ENCODE measurements at regions not wholly inside any gene's neighbourhood (a gene's known extent, or its start where the extent isn't known, plus 50 kb on each side); places are given as distances from the start of the nearest gene placed in this dataset.
A peak's percentile ranks its signal among the peaks of the same experiment; 100 is the strongest.
"Not testable (repeated sequence)": the region's sequence is repeated elsewhere in the genome, so short reads cannot be mapped to it uniquely, and the experiment has no call there.

GRCh38 chr5:63180190-63180589 lies 601.6 kb downstream of the LRRC70 start:
- DNase-seq, result not testable (repeated sequence)

- no peak for DNase-seq
Measured at GRCh38 chr5:63175850-63176249, 597.2 kb downstream of the LRRC70 start.

- no peak for DNase-seq
Measured at GRCh38 chr5:63170486-63170885, 591.9 kb downstream of the LRRC70 start.

DNA sequence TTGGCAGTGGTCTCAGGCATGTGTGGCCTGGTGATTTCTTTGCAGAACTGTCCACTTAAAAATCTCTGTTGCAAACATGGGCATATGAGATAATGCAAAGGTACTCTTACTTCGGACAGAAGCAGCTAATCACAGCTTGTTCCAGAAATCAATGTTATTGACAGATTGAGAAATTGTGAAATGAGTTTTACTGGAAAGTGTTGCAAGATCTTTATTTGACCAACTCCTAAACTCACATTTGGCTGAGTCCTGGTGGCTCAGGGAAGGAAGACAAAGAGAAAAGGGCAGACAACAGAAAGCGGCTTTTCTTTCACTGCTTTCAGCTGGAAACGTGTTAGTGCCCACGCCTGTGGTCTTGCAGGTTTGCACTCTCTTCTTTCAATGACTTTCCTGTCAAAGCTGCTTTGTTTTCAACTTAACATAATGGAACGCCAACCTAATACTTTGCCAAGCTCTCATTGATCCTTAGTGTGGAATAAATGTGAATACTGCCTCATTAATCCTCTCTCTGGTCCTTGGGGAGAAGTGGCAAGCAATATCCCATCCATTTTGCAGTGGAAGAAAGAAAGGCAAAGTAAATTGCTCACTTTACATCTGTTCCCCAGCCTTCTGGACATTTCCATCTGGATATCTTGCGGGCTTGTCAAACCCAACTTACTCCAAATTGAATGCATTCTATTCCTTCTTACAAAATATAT lies 586.4 kb downstream of the LRRC70 start:
- DNase-seq, result no peak

- no peak for DNase-seq
Measured at GRCh38 chr5:63164339-63164738, 585.7 kb downstream of the LRRC70 start.

DNA sequence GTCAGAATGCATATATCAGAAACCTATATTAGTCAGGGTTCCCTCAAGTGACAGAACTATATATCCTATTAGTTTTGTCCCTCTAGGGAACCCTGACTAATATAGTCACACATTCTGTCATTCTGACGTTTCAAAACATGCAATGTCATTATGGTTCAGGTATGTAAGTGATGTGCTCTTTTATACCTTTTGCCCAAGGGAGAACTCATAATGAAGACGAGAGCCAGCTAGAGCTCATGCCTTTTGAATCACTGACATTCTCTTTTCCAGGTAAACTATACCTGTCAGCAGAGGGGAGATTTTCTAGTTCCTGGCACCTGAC lies 576.7 kb downstream of the LRRC70 start:
- DNase-seq, result no peak

DNA sequence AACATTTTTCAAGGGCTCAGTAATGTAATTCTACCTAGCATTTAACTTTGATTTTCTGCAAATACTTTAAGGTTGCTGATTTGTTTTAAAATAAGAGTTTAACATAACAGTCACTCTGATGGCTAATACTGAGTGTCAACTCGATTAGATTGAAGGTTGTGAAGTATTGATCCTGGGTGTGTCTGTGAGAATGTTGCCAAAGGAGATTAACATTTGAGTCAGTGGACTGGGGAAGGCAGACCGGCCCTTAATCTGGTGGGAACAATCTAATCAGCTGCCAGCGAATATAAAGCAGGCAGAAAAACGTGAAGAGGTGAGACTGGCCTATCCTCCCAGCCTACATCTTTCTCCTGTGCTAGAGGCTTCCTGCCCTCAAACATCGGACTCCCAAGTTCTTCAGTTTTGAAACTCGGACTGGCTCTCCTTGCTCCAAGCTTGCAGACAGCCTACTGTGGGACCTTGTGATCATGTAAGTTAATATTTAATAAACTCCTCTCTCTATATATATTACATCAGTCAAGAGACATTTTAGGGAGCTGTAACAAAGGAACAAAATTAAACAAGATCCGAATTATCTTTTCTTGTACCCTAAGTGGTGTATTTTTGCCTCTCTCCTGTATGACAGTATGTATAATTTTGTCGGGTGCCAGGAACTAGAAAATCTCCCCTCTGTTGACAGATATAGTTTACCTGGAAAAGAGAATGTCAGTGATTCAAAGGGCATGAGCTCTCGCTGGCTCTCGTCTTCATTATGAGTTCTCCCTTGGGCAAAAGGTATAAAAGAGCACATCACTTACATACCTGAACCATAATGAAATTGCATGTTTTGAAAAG lies 576.1 kb downstream of the LRRC70 start:
- DNase-seq, result no peak

- no peak for DNase-seq
Measured at GRCh38 chr5:63152871-63153270, 574.3 kb downstream of the LRRC70 start.

DNA sequence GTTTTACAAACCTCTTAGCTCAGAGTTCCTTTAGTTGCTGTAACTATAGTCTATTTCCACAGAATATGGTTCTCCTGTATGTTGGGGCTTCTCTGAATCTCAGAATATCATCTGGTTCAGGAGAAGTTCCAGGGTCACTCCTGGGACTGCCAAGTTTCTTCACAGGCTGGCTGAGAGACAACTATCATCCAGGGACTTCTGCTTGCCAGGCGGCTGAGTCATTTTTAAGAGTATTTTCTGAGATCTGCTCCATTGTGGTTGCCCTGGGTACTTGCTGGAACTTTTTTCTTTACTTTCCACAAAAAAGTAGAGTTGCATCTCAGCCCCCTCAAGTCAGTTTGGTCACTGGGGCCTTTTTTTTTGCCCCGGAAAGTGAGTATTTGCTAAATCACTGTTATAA lies 566.5 kb downstream of the LRRC70 start:
- no peak for DNase-seq

GRCh38 chr5:63141591-63141990 lies 563.0 kb downstream of the LRRC70 start:
- no peak for DNase-seq

DNA sequence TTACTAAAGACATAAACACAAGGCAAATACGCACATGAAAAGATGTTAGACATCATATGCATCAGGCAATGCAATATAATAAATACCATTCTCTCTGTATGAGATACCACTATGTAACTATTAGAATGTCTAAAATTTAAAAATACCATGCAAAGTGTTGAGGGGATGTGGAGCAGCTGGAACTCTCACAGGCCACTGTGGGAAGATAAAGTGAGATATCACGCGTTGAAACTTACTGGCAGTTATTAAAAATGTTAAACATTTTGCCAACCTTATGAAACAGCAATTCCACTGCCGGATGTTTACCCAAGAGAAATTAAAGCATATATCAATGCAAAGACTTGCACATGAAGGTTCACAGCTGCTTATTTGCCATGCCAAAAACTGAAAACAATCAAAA lies 556.7 kb downstream of the LRRC70 start:
- DNase-seq, result no peak

- no peak for DNase-seq
Measured at GRCh38 chr5:63131626-63132285, 553.1 kb downstream of the LRRC70 start.

GRCh38 chr5:63128761-63129160 lies 550.1 kb downstream of the LRRC70 start:
- no peak for DNase-seq

DNA sequence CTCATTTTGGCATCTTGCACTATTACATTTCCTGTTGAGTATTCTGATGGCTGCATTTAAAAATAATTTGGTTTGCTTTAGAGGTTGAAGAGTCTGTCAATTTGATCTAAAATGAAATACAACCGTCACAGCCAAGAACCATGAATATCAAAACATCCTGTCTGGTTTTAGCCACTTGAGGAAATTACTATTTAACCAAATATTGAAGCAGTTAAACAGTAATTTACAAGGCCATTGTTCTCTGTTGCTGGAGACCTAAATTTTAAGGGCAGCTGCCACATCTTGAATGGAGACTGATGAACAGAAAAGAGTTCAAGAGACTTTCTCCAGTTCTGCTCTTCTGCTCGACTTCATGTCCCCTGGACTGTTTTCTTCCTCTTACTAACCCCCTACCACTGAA lies 549.4 kb downstream of the LRRC70 start:
- no peak for DNase-seq

- DNase-seq, result no peak
Measured at GRCh38 chr5:63127054-63127453, 548.4 kb downstream of the LRRC70 start.

GRCh38 chr5:63125862-63126261 lies 547.2 kb downstream of the LRRC70 start:
- peak; percentile 32 for DNase-seq

DNA sequence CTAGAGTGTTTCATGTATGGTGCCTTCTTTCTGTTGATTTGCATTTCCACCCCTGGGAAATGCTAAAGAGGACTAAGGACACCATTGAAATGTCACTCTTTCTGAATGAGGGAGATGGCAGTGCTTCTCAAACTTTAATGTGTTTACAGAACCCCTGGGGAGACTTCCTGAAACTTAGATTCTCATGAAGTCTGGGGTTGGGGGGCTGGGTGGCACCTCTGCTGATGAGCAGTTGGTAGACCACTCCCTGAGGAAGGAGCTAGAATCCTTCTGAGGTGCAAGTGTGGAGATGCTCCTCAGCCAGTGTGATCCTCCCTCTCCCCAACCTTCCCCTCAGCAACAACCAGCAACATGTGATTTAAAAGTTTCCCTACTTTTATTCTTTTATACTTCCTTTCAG lies 546.8 kb downstream of the LRRC70 start:
- DNase-seq, result no peak

- no peak for DNase-seq
Measured at GRCh38 chr5:63124266-63124665, 545.6 kb downstream of the LRRC70 start.

DNA sequence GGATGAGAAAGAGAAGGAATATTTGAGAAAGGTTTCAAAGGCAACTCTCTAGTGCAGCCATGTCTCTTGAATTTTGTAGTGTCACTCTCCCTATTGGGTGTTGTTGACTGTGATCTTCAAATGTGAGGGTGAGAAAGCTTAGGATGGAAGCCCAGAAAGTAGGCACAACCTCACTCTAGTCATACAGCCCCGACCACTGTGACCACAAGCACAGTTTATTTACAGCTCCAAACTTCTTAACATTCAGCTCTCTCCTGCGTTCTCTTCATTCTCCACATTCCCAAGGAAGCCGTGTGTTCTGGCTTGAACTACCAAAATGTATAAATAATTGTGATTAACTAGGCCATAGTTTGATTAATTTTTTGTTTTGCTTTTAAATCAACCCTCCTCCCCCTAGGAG lies 542.9 kb downstream of the LRRC70 start:
- DNase-seq, result no peak

DNA sequence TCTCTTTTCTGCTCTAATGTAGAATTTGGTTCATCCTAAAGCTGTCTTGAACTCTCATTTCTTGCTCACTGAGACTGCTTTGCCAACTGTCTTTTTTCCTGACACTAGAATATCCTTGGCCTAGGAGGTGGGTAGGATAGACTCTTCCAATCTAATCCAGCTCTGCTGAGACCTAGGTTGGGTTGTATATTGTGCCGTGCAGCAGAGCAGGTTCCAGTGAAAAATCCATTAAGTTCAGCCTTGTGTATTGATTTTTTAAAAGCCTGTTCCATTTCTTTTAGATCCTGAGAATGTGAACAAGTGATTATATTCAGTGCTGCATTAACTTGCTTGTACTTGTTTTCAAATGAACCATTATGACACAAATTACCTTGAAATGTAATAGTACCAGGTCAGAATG lies 539.6 kb downstream of the LRRC70 start:
- no peak for DNase-seq

DNA sequence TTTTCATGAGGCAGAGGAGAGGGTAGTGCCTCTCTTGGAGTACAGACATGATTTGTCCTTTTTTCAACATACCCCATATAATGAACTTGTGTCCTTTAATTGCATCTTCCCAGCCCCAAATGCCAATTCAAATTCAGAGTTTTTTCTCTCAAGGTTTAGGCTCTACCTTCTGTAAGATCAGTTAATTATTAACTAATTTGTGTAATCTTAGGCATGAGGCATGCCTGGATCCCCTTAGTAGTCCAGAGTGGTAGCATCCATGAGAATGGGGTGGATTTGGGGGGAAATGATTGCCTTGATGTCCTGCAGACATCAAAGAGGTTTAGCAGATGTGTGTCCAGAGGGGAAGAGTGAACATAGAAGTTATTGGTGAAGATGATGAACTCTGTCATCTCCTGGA lies 533.3 kb downstream of the LRRC70 start:
- DNase-seq, result no peak

- DNase-seq, result no peak
Measured at GRCh38 chr5:63101870-63102269, 523.3 kb downstream of the LRRC70 start.

DNA sequence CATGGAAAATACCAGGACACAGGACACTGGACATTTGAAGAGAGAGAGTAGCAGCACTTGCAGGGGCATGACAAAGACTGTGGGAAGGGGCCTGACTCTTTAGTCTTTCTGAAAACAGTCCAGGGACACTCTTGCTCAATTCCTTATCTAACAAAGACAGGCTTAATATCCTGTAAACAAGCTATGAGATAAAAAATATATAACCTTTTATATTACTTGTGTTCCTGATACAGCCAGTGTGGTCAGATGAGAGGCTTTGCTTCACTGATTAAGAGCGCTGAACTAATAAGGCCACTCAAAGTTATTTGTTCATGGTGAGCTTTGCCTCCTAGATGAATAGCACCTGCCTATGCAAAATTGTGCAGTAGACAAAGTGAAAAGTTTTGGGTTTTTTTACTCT lies 518.7 kb downstream of the LRRC70 start:
- DNase-seq, result no peak

DNA sequence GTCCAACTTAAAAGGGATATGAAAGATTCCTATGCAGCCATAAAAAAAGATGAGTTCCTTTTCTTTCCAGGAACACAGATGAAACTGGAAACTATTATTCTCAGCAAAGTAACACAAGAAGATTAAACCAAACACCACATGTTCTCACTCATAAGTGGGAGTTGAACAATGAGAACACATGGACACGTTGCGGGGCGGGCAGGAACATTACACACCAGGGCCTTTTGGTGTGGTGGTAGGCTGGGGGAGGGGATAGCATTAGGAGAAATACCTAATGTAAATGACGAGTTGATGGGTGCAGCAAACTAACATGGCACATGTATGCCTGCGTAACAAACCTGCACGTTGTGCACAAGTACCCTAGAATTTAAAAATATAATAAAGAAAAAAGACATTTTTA lies 516.1 kb downstream of the LRRC70 start:
- DNase-seq, result no peak

All from hematopoietic multipotent progenitor cell treated with erythropoietin and hydrocortisone succinate and interleukin-3 and kit ligand, for 6 days (in vitro differentiated cells).